ENCODE measurements at regions not wholly inside any gene's neighbourhood (a gene's known extent, or its start where the extent isn't known, plus 50 kb on each side); places are given as distances from the start of the nearest gene placed in this dataset.

DNA sequence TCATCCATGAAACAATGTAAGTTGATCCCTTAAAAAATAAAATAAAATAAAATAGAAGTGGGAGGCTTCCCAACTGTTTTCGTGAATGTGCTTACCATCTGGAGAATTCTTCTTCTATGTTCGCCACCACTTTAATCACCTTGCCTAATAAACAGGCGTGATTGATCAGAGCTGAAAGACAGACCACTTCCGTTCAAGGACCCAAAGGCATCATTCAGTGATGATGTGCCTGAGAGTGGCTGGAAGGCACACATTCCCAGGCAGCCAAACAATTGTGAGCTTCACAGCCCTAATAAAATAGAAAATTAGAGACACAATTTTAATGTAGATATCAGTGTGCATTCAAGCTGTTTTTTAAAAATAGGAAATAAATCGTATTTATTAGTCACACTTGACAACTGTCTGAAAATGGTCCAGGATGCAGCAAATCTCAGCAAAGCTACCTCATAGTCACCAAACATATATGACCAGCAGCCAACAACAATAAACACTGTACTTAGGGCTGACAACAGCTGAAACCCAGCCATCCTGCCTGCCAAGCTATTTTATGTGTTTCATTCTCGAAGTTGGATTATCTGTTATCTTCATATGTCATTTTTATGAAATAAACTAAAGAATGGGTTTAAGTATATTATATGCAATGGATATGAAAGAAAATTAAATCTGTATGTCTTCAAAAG is 163.2 kb upstream of the FAM9B start:
- H3K4me3 ChIP-seq (replicated peaks; ENCODE audit: low read depth, low read length): no peak overlapping the region
- peak; percentile 31 for DNase-seq (ENCODE audit: extremely low read depth, low read depth)
- no peak for TF ChIP-seq CTCF (IDR thresholded peaks at IDR 0.05; ENCODE audit: low read depth, low read length, missing control alignments)

- H3K4me3 ChIP-seq (replicated peaks; ENCODE audit: low read depth, low read length): no peak overlapping the region
- no peak for TF ChIP-seq CTCF (IDR thresholded peaks at IDR 0.05; ENCODE audit: low read depth, low read length, missing control alignments)
- DNase-seq (ENCODE audit: extremely low read depth, low read depth): no peak
Measured at GRCh38 chrX:9204560-9204959, 170.6 kb upstream of the FAM9B start.

GRCh38 chrX:9205599-9206223 is 171.8 kb upstream of the FAM9B start:
- no peak for DNase-seq (ENCODE audit: extremely low read depth, low read depth)
- H3K4me3 ChIP-seq (replicated peaks; ENCODE audit: low read depth, low read length): no peak overlapping the region
- no peak for TF ChIP-seq CTCF (IDR thresholded peaks at IDR 0.05; ENCODE audit: low read depth, low read length, missing control alignments)

DNA sequence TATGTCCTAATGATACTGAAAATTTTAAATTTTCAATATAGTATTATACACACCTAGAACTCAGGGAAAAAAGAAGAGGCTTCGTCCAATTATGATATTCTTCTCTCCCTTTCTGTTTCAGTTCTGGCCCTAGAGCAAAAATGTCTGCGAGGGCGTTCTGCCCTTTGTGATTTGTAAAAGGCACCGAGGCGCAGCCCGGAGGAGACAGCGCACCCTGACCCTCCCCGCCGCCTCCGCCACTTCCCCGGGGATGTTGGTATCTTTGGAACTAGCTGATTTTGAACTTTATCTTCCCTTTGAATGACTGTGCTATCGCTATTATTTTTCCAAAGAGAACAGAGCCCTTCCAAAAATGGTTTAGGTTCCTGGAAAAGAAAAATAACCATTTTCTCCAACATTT is 173.2 kb upstream of the FAM9B start:
- no peak overlapping the region for H3K4me3 ChIP-seq (replicated peaks; ENCODE audit: low read depth, low read length)
- DNase-seq (ENCODE audit: extremely low read depth, low read depth): no peak
- TF ChIP-seq CTCF (IDR thresholded peaks at IDR 0.05; ENCODE audit: low read depth, low read length, missing control alignments): no peak

DNA sequence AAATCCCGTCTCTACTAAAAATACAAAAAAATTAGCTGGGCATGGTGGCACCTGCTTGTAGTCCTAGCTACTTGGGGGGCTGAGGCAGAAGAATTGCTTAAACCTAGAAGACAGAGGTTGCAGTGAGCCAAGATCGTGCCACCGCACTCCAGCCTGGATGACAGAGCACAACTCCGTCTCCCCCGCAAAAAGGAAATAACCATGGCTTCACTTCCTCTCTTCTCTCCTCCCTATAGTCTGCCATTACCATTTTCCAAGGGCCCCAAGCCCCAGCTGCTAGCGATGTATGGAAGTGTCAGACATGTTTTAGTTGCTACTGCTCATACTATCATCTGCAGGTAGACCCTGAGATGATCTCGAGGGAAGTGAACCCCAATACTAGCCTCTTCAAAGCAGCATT is 177.3 kb upstream of the FAM9B start:
- no peak overlapping the region for H3K4me3 ChIP-seq (replicated peaks; ENCODE audit: low read depth, low read length)
- DNase-seq (ENCODE audit: extremely low read depth, low read depth): no peak
- TF ChIP-seq CTCF (IDR thresholded peaks at IDR 0.05; ENCODE audit: low read depth, low read length, missing control alignments): no peak

DNA sequence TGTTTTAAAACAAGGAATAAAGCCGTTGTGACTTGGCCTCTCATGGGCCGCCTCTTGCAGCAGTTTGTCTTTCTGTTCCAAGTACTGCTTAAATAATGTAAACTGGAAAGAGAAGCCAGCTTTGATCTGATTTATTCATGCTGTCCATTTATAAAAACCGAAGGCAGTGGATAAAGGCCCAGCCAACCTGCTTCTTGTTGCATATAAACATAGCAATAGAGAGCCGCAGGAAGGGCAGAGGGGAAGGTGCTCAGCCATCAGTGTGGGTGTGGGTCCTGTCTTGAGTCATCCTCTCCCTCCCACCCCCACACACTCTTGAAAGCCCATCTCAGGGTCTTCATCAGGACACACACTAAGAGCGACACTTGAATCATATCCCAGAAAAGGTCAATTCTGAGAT is 187.9 kb upstream of the FAM9B start:
- no peak for DNase-seq (ENCODE audit: extremely low read depth, low read depth)
- no peak overlapping the region for H3K4me3 ChIP-seq (replicated peaks; ENCODE audit: low read depth, low read length)
- no peak for TF ChIP-seq CTCF (IDR thresholded peaks at IDR 0.05; ENCODE audit: low read depth, low read length, missing control alignments)
